Activated T-helper 1 cell treated with anti-CD3 and anti-CD28 coated beads, Interleukin-2, amount 50 U/mL, for 16 hours (primary cell): ENCODE measurements at regions not wholly inside any gene's neighbourhood (a gene's known extent, or its start where the extent isn't known, plus 50 kb on each side); places are given as distances from the start of the nearest gene placed in this dataset.
"Not testable (repeated sequence)": the region's sequence is repeated elsewhere in the genome, so short reads cannot be mapped to it uniquely, and the experiment has no call there.

ENCODE experiments used
- DNase-seq, 2 donors: peaks; one replicate each; pipeline ENCODE4 v3.0.0-alpha.2; 2020; ENCODE audit warnings: low read depth in 1 of 2, low spot score in 1 of 2

- DNase-seq, result no peak
Observed at GRCh38 chr22:47623066-47623762, 860.8 kb downstream of the TBC1D22A start.

GRCh38 chr22:47622541-47622940, 860.1 kb downstream of the TBC1D22A start:
- DNase-seq, result no peak

DNA sequence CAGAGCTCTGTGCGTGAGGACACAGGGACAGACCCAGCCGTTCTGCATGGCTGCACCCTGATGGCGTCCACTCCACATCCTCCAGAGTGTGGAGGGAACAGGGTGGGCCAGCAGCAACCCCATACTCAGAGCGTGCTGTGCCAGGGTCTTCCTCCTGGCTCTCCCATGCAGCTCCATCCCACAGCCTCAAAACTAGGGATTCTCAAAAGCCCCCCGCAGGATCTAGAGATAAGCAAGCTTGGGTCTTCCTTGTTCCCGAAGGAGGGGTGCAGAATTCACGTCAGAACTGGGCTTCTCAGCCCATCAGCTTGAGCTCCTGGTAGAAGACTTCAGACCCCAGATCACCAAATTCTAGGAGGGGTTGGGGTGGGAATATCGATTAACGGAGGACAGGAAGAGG, 858.8 kb downstream of the TBC1D22A start:
- no peak for DNase-seq

DNA sequence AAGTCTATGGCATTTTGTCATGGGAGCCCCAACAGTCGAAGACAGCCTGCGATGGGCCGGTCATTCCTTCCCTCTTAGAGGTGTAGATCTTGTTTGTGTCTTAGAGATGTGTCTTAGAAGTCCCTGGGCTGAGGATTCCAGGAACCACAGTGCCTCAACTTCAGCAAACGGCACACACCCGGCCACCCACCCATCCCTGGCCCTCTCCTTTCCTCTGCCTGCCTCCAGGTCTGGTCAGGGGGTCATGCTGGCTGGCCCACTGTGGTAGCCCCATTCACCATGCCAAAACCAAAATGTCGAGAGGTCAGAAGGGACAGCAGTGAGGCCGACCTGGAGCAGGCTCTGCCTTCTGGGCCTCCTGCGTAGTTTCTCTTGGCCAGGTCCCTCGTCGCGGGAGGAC, 857.9 kb downstream of the TBC1D22A start:
- no peak for DNase-seq

DNA sequence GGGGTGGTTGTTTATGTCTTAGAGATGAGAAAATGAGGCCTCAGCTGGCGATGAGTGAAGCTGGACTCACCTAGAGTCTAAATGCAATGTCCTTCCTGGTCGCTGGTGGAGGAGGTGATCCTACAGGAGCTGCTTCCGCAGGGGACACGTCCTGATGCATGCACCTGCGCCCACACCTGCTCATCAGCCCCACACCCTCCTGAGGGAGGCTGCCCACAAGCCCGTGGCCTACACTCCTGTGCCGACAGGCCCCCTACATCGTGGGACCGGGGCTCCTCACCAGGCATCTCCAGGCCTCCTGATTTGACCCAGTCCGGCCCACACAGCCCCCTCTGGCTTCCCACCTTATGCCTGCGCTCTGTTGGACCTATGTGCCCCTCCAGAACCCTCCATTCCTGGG, 857.2 kb downstream of the TBC1D22A start:
- DNase-seq, result no peak

GRCh38 chr22:47618180-47619010, 855.9 kb downstream of the TBC1D22A start:
- no peak for DNase-seq

DNA sequence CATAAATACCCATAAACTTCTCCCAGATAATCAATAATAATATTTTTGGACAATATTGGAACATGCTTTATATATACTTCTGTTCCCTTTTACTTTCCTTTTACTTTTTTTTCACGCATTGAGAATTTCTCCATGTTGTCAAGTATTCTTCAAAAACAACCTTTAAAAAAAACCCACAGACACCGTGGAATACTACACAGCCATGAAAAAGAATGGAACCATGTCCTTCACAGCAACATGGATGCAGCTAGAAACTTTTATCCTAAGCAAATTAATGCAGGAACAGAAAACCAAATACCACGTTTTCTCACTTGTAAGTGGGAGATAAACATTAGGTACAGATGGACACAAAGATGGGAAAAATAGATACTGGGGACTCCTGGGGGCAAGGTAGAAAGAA, 854.7 kb downstream of the TBC1D22A start:
- no peak for DNase-seq

DNA sequence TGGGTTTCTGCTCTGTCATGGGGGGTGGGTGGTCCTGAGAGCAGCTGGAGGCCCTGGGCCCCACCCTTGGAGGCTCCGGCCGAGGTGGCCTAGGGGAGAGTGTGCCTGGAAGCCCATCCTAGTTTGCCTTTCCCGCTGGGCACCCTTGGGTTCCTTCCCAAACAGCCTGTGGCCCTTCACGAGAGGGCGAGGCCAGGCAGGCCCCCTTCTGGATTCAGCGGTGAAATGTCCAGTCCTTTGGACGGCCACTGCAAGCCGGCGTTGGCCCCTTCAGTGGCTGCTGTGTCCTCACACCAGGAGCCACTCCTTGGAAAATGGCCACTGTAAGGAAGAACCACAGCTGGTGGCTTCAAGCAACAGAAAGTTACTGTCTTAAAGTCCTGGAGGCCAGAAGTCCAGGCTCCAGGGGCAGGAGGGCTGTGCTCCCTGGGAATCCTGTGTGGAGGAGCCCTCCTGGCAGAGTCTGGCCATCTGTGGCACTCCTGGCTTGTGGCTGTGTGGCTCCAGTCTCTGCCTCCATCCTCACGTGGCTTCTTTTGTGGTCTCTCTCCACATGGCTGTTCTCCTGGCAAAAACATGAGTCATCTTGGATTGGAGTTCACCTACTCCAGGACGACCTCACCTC, 854.1 kb downstream of the TBC1D22A start:
- DNase-seq, result no peak

GRCh38 chr22:47615051-47615450, 852.6 kb downstream of the TBC1D22A start:
- DNase-seq, result no peak

DNA sequence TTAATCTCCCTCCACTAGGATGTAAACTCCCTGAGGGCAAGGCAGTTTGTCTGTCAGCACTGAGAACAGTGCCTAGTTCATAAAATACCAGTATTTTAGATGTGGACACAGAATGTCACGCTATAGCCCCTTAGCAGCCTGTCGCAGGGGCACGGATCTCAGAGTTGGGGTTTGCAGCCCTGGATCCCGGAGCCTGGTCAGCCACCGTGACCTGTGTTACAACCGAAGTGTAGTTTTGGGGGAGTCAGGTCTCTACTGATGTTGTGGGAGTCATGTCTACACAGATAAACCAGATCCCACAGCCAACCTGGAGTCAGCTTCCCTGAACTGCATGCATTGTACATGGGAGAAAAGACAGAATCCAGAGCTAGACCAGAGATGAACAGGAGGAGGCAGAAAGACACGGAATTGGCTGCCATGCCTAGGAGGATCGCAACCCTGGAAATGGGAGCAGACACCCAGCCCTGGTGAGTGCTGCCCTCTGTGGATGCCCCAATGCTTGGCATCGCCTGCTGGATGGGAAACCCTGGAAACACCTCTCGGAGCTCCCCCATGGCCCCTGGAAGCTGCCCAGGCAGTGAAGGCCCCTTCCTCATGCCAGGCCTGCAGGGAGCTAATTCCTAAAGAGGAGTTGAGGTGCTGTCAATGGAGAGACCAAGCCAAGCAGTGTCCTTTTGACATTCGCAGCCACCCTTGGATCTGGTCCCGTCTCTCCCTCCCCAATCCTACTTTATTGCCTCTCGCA, 851.3 kb downstream of the TBC1D22A start:
- no peak for DNase-seq

- DNase-seq, result not testable (repeated sequence)
Observed at GRCh38 chr22:47613181-47613580, 850.7 kb downstream of the TBC1D22A start.

DNA sequence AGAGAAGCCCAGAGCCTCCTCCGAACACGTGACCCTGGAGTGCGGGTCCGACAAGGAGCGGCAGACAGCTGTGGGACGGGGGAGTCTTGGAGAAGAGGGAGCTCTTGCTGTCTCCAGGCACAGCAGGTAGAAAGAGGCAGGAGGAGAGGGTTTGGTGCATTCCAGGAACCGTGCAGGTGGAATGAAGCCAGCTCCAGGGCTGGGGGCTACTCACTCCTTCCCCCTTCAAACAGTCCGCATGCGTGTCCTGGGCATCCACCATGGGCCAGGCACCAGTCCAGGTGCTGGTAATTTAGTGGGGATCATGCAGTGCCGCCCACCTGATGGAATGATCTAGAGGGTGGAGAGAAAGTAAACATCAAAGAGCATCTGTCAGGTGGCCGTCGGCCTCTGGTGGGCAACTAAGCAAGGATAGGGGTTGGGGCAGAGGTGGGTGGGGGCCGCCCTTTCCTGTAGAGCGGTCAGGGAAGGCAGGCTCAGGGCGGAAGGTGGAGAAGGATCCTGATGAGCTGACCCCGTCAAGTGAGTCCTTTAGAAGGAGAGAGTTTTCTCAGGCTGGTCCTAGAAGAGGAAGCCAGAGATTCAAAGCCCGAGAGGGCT, 850.0 kb downstream of the TBC1D22A start:
- DNase-seq, result no peak

DNA sequence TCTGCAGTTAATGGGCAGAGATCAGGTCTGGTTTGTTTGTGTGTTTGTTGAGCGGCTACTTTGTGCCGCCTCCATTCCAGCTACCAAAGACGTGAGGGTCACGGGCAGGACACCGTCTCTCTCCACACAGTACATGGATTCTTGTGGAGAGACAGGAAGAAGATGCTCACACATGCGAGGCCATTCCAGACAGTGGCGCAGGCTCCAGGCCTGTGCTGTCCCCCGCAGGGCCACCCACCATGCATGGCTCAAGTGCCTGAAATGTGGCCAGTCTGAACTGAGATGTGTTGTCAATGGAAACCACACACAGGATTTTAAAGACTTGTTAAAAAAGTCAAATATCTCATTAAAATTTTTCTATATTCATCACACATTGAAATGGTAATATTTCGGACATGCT, 848.3 kb downstream of the TBC1D22A start:
- DNase-seq, result no peak

- no peak for DNase-seq
Observed at GRCh38 chr22:47610281-47610680, 847.8 kb downstream of the TBC1D22A start.

GRCh38 chr22:47609653-47610052, 847.2 kb downstream of the TBC1D22A start:
- DNase-seq, result no peak

DNA sequence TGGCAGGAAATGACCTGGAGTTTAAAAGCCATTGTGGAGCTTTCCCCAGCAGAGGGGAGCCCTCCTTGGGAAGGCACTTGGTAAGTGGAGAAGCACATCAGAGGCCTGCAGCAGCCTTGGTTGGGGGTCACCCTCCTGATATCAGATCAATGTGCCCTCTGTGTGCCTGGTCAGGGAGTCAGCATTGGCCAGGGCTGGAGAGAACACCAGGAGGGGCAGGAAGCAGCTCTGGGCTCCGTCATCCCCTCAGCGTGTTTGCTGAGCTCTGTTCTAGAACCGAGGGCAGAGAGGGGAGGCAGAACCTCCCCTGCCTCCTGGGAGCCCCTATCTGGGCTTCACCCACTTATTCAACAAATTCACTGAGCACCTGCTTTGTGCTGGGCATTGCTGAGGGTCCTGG, 846.0 kb downstream of the TBC1D22A start:
- no peak for DNase-seq

GRCh38 chr22:47607486-47607885, 845.0 kb downstream of the TBC1D22A start:
- no peak for DNase-seq

DNA sequence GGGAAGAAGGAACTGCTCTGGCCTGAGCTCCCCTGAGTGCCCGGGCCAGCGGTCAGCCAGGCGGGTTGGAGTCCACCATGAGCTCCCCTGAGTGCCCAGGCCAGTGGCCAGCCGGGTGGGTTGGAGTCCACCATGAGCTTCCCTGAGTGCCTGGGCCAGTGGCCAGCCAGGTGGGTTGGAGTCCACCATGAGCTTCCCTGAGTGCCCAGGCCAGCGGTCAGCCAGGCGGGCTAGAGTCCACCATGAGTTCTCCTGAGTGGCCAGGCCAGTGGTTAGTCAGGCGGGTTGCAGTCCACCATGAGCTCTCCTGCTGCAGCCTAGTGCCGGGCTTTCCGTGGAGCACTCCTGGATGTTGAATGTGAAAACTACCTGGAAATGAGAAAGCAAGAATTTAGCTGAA, 844.0 kb downstream of the TBC1D22A start:
- no peak for DNase-seq

DNA sequence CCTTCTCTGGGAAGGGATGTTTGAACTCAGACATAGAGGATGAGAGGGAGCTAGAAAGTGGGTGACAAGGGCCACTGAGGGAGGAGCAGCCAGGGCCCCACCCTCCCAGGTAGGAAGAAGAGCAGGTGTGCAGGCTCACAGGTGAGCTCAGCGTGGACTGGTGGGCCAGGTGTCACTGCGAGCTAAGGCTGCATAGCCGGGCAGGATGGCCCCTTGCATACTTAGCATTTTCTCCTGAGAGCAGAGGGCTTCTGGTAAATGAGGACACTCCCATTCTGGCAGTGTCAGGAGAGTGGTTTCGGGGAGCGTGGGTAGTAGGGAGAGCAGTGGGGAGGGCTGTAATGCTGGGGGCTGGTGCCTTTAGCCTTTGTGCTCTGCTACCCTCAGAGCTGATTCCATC, 843.4 kb downstream of the TBC1D22A start:
- DNase-seq, result no peak

GRCh38 chr22:47605441-47605840, 843.0 kb downstream of the TBC1D22A start:
- DNase-seq, result no peak

GRCh38 chr22:47604563-47604962, 842.1 kb downstream of the TBC1D22A start:
- no peak for DNase-seq
